ENCODE measurements at regions not wholly inside any gene's neighbourhood (a gene's known extent, or its start where the extent isn't known, plus 50 kb on each side); places are given as distances from the start of the nearest gene placed in this dataset.

- Histone ChIP-seq H3K4me1 (ENCODE audit: insufficient read depth, low read length) (no peaks in the 10 kb centered on the region), H3K4me3 (replicated peaks in 1 of 3; ENCODE audit: insufficient read depth in 1 of 3, low read depth in 2 of 3, low read length in 3 of 3) (no peak overlapping the region), H3K9ac (ENCODE audit: insufficient read depth, low read depth, low read length) (no peak overlapping the region), H3K9me3 (ENCODE audit: low read length) (no peaks in the 10 kb centered on the region; the same call in 1 of the 2 replicates), H3K36me3 (replicated peaks in 1 of 2; ENCODE audit: control insufficient read depth in 1 of 2, insufficient read depth in 2 of 2, low read length in 2 of 2) (no peaks in the 10 kb centered on the region), H3K27me3 (ENCODE audit: control insufficient read depth in 1 of 2, insufficient read depth in 2 of 2, low read length in 2 of 2) (no peaks in the 10 kb centered on the region), H3K79me2 (ENCODE audit: insufficient read depth, low read length) (no peaks in the 10 kb centered on the region), H2AFZ (ENCODE audit: low read length) (no peak overlapping the region), H3K27ac (ENCODE audit: extremely low read length, insufficient read depth, low read length) (no peak overlapping the region), H3K4me2 (ENCODE audit: low read depth, low read length) (no peak overlapping the region), H4K20me1 (ENCODE audit: insufficient read depth, low read length) (no peaks in the 10 kb centered on the region)
- POLR2A ChIA-PET = no interaction called here
- TF ChIP-seq MIER2 (CRISPR knock-in tag; IDR thresholded peaks at IDR 0.05) (no peak), SUZ12 (IDR thresholded peaks at IDR 0.05; ENCODE audit: low read depth, low read length) (no peak), BORCS8-MEF2B (CRISPR knock-in tag; IDR thresholded peaks at IDR 0.05) (no peak), KLF9 (CRISPR knock-in tag; IDR thresholded peaks at IDR 0.05; ENCODE audit: low read depth) (no peak), DPF2 (CRISPR knock-in tag; IDR thresholded peaks at IDR 0.05; ENCODE audit: borderline replicate concordance, low read depth) (no peak), CHD4 (IDR thresholded peaks at IDR 0.05; ENCODE audit: borderline replicate concordance, low read length) (no peak)
- CTCF ChIA-PET (ENCODE audit: low intra/inter-chr PET ratio, low total read pairs) = no interaction called here
- no peak for ATAC-seq
- no peak for DNase-seq (ENCODE audit: low spot score)
- 4% methylated on average over 10 of the region's 10 CpGs for WGBS (ENCODE audit: low lambda C conversion rate)
- in situ Hi-C loops (cut with HindIII; ENCODE audit: extremely low pct_ligation_motif_present, low pct_unique_long_range_greater_than_20kb) (no loop called here), intact Hi-C loops (cut with micrococcal nuclease; ENCODE audit: unreplicated experiment) (no loop called here)
- FAIRE-seq = no peak
- BruUV-seq (replicated peaks) = no TSS peak
These were observed 502.1 kb upstream of the NR3C2 start for GRCh38 chr4:148944136-148944838.

GRCh38 chr4:148934926-148935578 lies 492.8 kb upstream of the NR3C2 start:
- Histone ChIP-seq H3K9me3 (ENCODE audit: low read length) (peaks cover 20% of the 10 kb centered on the region), H3K27ac (ENCODE audit: extremely low read length, insufficient read depth, low read length) (no peak overlapping the region), H2AFZ (ENCODE audit: low read length) (no peak overlapping the region), H3K9ac (ENCODE audit: insufficient read depth, low read depth, low read length) (no peak overlapping the region), H3K4me3 (replicated peaks in 1 of 3; ENCODE audit: insufficient read depth in 1 of 3, low read depth in 2 of 3, low read length in 3 of 3) (no peak overlapping the region), H3K79me2 (ENCODE audit: insufficient read depth, low read length) (no peaks in the 10 kb centered on the region), H4K20me1 (ENCODE audit: insufficient read depth, low read length) (no peaks in the 10 kb centered on the region), H3K36me3 (replicated peaks in 1 of 2; ENCODE audit: control insufficient read depth in 1 of 2, insufficient read depth in 2 of 2, low read length in 2 of 2) (no peaks in the 10 kb centered on the region), H3K27me3 (ENCODE audit: control insufficient read depth in 1 of 2, insufficient read depth in 2 of 2, low read length in 2 of 2) (no peaks in the 10 kb centered on the region), H3K4me2 (ENCODE audit: low read depth, low read length) (no peak overlapping the region), H3K4me1 (ENCODE audit: insufficient read depth, low read length) (no peaks in the 10 kb centered on the region)
- ChIA-PET POLR2A (no interaction called here), CTCF (ENCODE audit: low intra/inter-chr PET ratio, low total read pairs) (no interaction called here)
- ATAC-seq (no peak), DNase-seq (ENCODE audit: low spot score) (no peak), FAIRE-seq (no peak)
- WGBS (ENCODE audit: low lambda C conversion rate) = 1% methylated on average over 3 of the region's 3 CpGs
- intact Hi-C loops (cut with micrococcal nuclease; ENCODE audit: unreplicated experiment) = no loop called here
- no peak for TF ChIP-seq GABPA (IDR thresholded peaks at IDR 0.05; ENCODE audit: low read depth, low read length)
- TF ChIP-seq GABPA (CRISPR knock-in tag; IDR thresholded peaks at IDR 0.05; ENCODE audit: low read depth) = no peak
- TF ChIP-seq FOXJ3 (CRISPR knock-in tag; IDR thresholded peaks at IDR 0.05; ENCODE audit: borderline replicate concordance) = no peak
- TF ChIP-seq ZNF766 (CRISPR knock-in tag; IDR thresholded peaks at IDR 0.05; ENCODE audit: borderline replicate concordance) = no peak
- no peak for TF ChIP-seq NR1H2 (CRISPR knock-in tag; IDR thresholded peaks at IDR 0.05; ENCODE audit: borderline replicate concordance, low read depth)
- TF ChIP-seq ZNF644 (CRISPR knock-in tag; IDR thresholded peaks at IDR 0.05; ENCODE audit: low read depth) = no peak
- TF ChIP-seq ZFYVE20 (CRISPR knock-in tag; IDR thresholded peaks at IDR 0.05; ENCODE audit: borderline replicate concordance, low read depth) = no peak
- no peak for TF ChIP-seq HMG20A (CRISPR knock-in tag; IDR thresholded peaks at IDR 0.05; ENCODE audit: borderline replicate concordance)
- no TSS peak for BruUV-seq (replicated peaks)
- in situ Hi-C loops (cut with HindIII; ENCODE audit: extremely low pct_ligation_motif_present, low pct_unique_long_range_greater_than_20kb) = no loop called here

All from HepG2 (cell line).